NCI-H146 (cell line): ENCODE measurements at regions not wholly inside any gene's neighbourhood (a gene's known extent, or its start where the extent isn't known, plus 50 kb on each side); places are given as distances from the start of the nearest gene placed in this dataset.
"Not testable (repeated sequence)": the region's sequence is repeated elsewhere in the genome, so short reads cannot be mapped to it uniquely, and the experiment has no call there.

Source experiments
- DNase-seq: peaks from one replicate; lab custom pipeline; 2025; lab: John Stamatoyannopoulos, UW

GRCh38 chr17:69672924-69673323, 258.4 kb downstream of the MAP2K6 start:
- no peak for DNase-seq

GRCh38 chr17:69677130-69677529, 262.6 kb downstream of the MAP2K6 start:
- DNase-seq = no peak

GRCh38 chr17:69678206-69678605, 263.7 kb downstream of the MAP2K6 start:
- DNase-seq = no peak

- DNase-seq = no peak
Measured at GRCh38 chr17:69679829-69680228, 265.3 kb downstream of the MAP2K6 start.

GRCh38 chr17:69684251-69684650, 269.8 kb downstream of the MAP2K6 start:
- DNase-seq = no peak

- DNase-seq = not testable (repeated sequence)
Measured at GRCh38 chr17:69685150-69685549, 270.7 kb downstream of the MAP2K6 start.

DNA sequence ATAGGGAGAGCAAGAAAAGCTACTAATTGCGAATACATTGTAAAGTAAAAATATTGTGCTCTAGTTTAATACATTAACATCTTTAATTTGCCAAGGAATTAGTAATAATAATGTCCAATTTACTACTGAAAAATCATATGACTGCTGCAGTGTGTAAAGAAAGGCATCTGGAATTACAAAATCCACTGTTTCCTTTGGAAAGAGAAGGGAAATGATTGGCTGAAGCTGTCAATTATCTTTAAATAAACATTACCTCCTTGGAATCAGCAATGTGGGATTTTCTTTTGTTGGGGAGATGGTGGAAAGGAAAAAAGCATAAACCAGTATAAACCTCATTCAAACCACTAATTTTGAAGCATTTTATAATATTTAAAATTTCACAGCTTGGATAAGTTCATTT, 276.0 kb downstream of the MAP2K6 start:
- DNase-seq = no peak

DNA sequence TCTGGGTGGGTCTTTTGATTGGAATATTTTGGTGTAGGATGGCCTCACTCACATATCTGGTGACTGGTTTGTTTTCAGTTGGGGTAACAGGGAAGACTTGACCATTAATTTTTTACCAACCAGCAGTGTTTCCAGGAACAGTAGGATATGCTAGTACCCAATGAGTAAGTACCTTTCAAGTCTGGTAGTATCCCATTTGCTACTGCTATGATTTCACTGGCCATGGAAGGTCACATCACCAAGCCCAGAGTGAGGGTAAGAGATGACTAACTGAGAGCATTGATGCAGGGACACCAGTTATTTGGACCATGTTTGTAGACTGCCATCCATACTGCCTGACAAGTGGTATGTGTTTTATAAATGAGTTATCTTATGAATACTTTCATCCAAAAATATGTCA, 277.7 kb downstream of the MAP2K6 start:
- DNase-seq = no peak

DNA sequence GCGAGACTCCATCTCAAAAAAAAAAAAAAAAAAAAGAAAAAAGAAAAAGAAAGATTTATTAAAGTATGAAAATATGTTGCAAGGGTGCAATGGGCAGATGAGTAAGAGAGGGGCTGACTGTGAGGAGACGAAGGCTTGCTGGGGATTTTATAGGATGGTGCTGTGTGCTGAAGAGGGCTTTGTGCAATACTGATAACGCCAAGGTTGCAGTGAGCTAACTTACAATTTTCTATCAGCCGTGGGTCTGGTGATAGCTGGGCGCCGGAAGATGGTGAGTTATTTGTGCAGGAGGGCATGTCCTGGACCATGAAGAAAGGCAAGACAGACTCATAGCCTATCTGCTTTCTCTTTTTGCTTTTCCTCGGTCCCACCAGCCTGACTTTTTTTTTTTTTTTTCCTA, 281.1 kb downstream of the MAP2K6 start:
- DNase-seq = no peak

GRCh38 chr17:69696650-69697049, 282.2 kb downstream of the MAP2K6 start:
- DNase-seq = no peak

- DNase-seq = not testable (repeated sequence)
Measured at GRCh38 chr17:69698352-69698751, 283.9 kb downstream of the MAP2K6 start.

- no peak for DNase-seq
Measured at GRCh38 chr17:69702078-69702477, 287.6 kb downstream of the MAP2K6 start.

GRCh38 chr17:69703751-69704150, 289.3 kb downstream of the MAP2K6 start:
- DNase-seq = no peak

GRCh38 chr17:69704935-69705334, 290.4 kb downstream of the MAP2K6 start:
- no peak for DNase-seq

GRCh38 chr17:69706127-69706526, 291.6 kb downstream of the MAP2K6 start:
- DNase-seq = no peak

DNA sequence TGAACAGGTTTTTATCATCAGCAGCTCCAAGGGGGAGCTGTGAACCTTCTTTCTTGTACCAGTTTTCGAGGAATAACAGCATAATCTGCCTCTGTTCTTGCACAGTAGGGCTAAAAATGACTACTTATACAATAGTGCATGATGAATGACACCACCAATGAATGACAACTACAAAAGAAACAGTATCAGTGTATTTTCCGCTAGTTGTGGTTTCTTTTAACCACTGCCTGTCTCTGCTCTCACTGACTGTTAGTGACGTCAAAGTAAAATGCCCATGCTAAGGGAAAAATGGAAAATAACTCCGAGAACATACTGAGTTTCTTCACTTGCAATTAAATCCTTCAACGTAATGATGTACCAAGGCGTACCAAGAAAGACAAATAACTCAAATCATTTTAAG, 294.9 kb downstream of the MAP2K6 start:
- no peak for DNase-seq

DNA sequence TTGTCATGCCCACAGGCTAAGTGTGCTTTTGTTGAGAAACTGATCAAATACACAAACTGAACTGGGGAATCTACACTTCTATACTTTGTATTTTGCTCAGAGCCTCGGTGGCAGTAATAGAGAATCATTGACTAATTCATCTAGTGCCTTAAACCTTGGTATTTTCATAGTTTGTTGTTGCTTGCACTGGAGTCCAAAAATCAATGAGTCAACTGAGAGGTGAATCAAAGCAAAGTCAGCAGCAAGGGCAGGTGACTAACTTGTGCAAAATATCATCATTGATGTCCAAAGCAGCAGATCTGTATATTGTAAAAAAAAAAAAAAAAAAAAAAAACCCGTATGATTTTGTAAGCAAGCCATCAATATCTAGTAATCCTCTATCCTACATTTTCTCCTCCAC, 296.4 kb downstream of the MAP2K6 start:
- no peak for DNase-seq

- no peak for DNase-seq
Measured at GRCh38 chr17:69711541-69711940, 297.0 kb downstream of the MAP2K6 start.

DNA sequence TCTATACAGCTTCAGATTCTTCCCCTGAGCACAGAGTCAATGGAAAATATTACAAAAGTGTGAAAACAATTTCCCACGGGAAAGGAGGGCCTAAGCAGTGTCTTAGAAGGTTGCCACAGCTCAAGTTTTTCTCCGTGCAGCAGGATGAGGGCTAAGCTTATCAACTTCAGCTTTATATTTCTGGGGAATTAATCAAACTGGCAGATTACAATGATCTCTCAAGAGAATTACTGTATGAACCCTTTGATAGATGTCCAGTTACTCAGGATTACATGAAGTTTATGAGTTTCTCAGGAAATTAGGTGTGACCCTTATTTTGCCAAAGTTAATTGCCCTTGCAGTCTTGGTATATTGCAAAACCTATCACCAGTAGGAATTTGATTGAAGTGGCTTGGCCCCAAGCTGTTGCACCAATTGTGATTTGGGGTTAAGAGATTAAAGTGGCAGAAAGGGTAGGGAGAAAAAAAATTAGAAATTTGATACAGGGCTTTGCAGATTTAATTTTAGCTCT, 298.4 kb downstream of the MAP2K6 start:
- no peak for DNase-seq

GRCh38 chr17:69713815-69714214, 299.3 kb downstream of the MAP2K6 start:
- DNase-seq = no peak

- DNase-seq = no peak
Measured at GRCh38 chr17:69714669-69715068, 300.2 kb downstream of the MAP2K6 start.

DNA sequence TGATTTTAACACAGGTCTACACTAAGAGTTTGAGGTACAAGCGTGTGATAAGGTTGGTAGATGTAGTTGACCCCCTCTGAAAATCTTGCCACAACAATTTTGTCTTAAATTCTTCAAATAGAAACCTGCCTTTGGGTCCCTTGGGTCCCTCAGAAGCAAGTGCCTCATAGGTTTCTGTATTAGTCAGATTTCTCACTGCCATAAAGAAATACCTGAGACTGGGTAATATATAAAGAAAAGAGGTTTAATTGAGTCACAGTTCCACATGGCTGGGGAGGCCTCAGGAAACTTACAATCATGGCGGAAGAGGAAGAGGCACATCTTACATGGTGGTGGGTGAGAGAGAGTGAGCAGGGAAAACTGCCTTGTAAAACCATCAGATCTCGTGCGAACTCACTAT, 301.2 kb downstream of the MAP2K6 start:
- no peak for DNase-seq

- DNase-seq = no peak
Measured at GRCh38 chr17:69716556-69716955, 302.1 kb downstream of the MAP2K6 start.

DNA sequence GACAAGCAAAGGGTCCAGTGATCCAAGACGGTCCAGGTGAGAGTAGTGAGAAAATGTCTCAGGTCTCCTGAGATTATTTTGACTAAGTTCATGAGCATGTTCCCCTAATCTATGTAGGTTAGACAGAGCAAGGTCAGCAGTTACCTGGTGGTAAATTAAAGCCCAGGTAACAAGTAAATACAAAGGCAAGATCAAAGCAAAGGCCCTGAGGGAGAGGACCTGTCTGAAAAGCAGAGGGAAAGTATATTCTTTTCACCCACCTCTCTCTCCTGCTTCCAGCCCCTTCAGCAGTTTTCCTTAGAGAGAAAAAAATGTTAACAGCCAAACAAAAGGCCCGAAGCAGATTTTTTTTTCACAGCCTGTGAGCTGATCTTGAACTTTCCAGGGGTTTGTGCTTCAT, 302.7 kb downstream of the MAP2K6 start:
- DNase-seq = no peak

GRCh38 chr17:69717819-69718218, 303.3 kb downstream of the MAP2K6 start:
- DNase-seq = no peak
